ENCODE measurements at regions not wholly inside any gene's neighbourhood (a gene's known extent, or its start where the extent isn't known, plus 50 kb on each side); places are given as distances from the start of the nearest gene placed in this dataset.
"Not testable (repeated sequence)": the region's sequence is repeated elsewhere in the genome, so short reads cannot be mapped to it uniquely, and the experiment has no call there.

DNA sequence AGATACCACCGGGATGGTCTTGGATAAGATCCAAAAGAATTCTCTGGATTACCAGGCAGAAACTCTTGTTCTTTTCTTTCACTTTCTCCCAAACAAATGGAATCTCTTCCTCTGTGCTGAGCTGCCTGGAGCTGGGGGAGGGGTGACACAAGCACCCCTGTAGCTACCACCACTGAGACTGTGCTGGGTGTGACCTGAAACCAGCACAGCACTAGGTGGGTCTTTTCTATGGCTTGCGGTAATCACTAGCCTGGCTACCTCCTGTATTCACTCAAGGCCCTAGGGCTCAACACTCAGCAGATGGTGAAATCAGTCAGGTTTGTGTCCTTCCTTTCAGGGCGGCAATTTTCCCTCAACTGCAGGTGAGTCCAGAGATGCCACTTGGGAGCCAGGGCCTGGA is 122.4 kb upstream of the CENPW start:
- H3K36me3 ChIP-seq (ENCODE audit: insufficient read depth, low read length) = no peaks in the 10 kb centered on the region
- no peak overlapping the region for H3K4me3 ChIP-seq (ENCODE audit: low read length)
- no peaks in the 10 kb centered on the region for H3K4me1 ChIP-seq (ENCODE audit: insufficient read depth, low read length)
- Mint-ChIP-seq H3K27ac (no peak overlapping the region), H3K4me1 (no peaks in the 10 kb centered on the region), H3K4me3 (no peak overlapping the region), H3K27me3 (no peaks in the 10 kb centered on the region), H3K9me3 (peaks cover 0 to 9% (median 4%) of the 10 kb centered on the region in 5 donors), H3K36me3 (peaks cover 3 to 46% (median 3%) of the 10 kb centered on the region in 3 donors)
- POLR2A ChIA-PET = no interaction called here
- no peak overlapping the region for H3K27ac ChIP-seq (ENCODE audit: low read depth, low read length)
- CTCF ChIA-PET = no interaction called here
- H3K27me3 ChIP-seq (ENCODE audit: insufficient read depth, low read length, poor library complexity, severe bottlenecking) = no peaks in the 10 kb centered on the region
- DNase-seq = no peak
- H3K9me3 ChIP-seq (ENCODE audit: low read length) = no peaks in the 10 kb centered on the region

DNA sequence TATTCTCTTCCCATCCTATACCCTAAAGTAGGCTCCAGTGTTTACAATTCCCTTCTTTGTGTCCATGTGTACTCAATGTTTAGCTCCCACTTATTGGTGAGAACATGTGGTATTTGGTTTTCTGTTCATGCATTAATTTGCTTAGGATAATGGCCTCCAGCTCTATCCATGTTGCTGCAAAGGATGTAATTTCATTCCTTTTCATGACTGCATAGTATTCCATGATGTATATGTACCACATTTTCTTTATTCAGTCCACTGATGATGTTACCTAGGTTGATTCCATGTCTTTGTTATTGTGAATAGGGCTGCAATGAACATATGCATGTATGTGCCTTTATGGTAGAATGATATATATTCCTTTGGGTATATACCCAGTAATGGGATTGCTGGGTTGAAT is 119.0 kb upstream of the CENPW start:
- POLR2A ChIA-PET; DNase-seq; H3K4me1 ChIP-seq (ENCODE audit: insufficient read depth, low read length); H3K27ac Mint-ChIP-seq; H3K27me3 Mint-ChIP-seq; H3K27ac ChIP-seq (ENCODE audit: low read depth, low read length); H3K36me3 ChIP-seq (ENCODE audit: insufficient read depth, low read length); H3K9me3 Mint-ChIP-seq; H3K27me3 ChIP-seq (ENCODE audit: insufficient read depth, low read length, poor library complexity, severe bottlenecking); H3K4me3 Mint-ChIP-seq; H3K4me3 ChIP-seq (ENCODE audit: low read length); CTCF ChIA-PET; H3K4me1 Mint-ChIP-seq; H3K9me3 ChIP-seq (ENCODE audit: low read length): not testable (repeated sequence)
- peaks cover 5 to 61% (median 6%) of the 10 kb centered on the region in 3 donors for H3K36me3 Mint-ChIP-seq

DNA sequence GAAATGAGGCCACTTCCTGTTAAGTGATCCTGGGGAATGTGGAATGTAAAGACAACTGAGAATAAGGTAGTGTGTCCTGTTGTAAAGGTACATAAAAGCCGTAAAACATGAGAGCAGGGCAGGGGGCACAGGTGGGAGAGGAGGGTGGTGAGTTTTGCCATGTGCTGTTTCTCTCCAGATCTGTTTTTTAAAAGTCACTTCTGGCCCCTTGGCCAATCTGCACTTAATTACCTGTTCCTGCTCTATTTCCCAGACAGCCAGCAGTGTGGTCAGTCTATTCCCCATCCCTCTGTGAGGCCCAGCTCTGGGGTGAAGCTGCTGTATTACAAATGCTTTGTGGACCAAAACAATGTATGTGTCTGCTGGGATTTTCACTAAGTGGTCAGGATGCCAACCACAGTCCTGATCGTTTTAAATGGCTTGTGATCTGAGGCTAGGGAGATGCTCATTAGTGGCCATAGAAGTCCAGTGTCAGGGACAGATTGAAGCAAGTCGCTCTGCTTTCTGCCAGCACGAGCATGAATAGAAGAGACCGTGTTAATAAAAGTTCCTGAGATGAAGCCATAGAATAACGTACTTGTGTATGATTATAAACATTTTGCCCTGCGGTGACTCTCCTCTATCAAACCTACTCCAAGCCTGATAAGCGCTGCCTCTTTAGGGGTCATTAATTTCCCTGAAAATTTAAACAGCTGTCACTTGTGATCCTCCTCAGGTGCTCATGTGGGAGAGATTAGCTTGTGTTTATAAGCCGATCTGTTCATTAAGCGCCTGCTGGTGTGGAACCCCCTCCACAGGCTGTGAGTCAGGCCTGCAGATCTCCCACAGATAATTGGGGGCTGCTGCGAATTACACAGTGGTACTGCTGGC is 111.8 kb upstream of the CENPW start:
- Histone ChIP-seq H3K27me3 (ENCODE audit: insufficient read depth, low read length, poor library complexity, severe bottlenecking) (no peaks in the 10 kb centered on the region), H3K4me3 (ENCODE audit: low read length) (no peak overlapping the region), H3K9me3 (ENCODE audit: low read length) (no peaks in the 10 kb centered on the region), H3K4me1 (ENCODE audit: insufficient read depth, low read length) (no peaks in the 10 kb centered on the region), H3K27ac (ENCODE audit: low read depth, low read length) (no peak overlapping the region), H3K36me3 (ENCODE audit: insufficient read depth, low read length) (no peaks in the 10 kb centered on the region)
- Mint-ChIP-seq H3K27me3 (no peaks in the 10 kb centered on the region), H3K4me1 (no peaks in the 10 kb centered on the region), H3K9me3 (no peaks in the 10 kb centered on the region), H3K4me3 (peak overlapping the region in 1 of 7 donors; percentile 61), H3K27ac (no peak overlapping the region), H3K36me3 (peaks cover 2 to 19% (median 4%) of the 10 kb centered on the region in 3 donors)
- no peak for DNase-seq
- ChIA-PET POLR2A (no interaction called here), CTCF (no interaction called here)

- CTCF ChIA-PET = no interaction called here
- no peak overlapping the region for H3K27ac Mint-ChIP-seq
- Histone ChIP-seq H3K4me1 (ENCODE audit: insufficient read depth, low read length) (no peaks in the 10 kb centered on the region), H3K36me3 (ENCODE audit: insufficient read depth, low read length) (no peaks in the 10 kb centered on the region), H3K27me3 (ENCODE audit: insufficient read depth, low read length, poor library complexity, severe bottlenecking) (no peaks in the 10 kb centered on the region), H3K9me3 (ENCODE audit: low read length) (no peaks in the 10 kb centered on the region), H3K4me3 (ENCODE audit: low read length) (no peak overlapping the region), H3K27ac (ENCODE audit: low read depth, low read length) (no peak overlapping the region)
- DNase-seq = no peak
- H3K4me1 Mint-ChIP-seq = no peaks in the 10 kb centered on the region
- H3K9me3 Mint-ChIP-seq = peaks cover 0 to 11% (median 0%) of the 10 kb centered on the region in 5 donors
- peaks cover 0 to 19% (median 1%) of the 10 kb centered on the region in 3 donors for H3K36me3 Mint-ChIP-seq
- H3K4me3 Mint-ChIP-seq = no peak overlapping the region
- peaks cover 0 to 2% of the 10 kb centered on the region in 2 donors for H3K27me3 Mint-ChIP-seq
- POLR2A ChIA-PET = no interaction called here
These were observed 107.2 kb upstream of the CENPW start for GRCh38 chr6:126232671-126233070.

GRCh38 chr6:126233192-126233591 is 106.7 kb upstream of the CENPW start:
- no peak overlapping the region for H3K27ac Mint-ChIP-seq
- POLR2A ChIA-PET = no interaction called here
- no peak overlapping the region for H3K4me3 ChIP-seq (ENCODE audit: low read length)
- no peaks in the 10 kb centered on the region for H3K36me3 ChIP-seq (ENCODE audit: insufficient read depth, low read length)
- CTCF ChIA-PET = no interaction called here
- H3K27me3 Mint-ChIP-seq = peaks cover 0 to 2% of the 10 kb centered on the region in 2 donors
- no peak for DNase-seq
- H3K9me3 Mint-ChIP-seq = peaks cover 0 to 15% (median 3%) of the 10 kb centered on the region in 5 donors
- H3K9me3 ChIP-seq (ENCODE audit: low read length) = no peaks in the 10 kb centered on the region
- H3K27ac ChIP-seq (ENCODE audit: low read depth, low read length) = no peak overlapping the region
- no peaks in the 10 kb centered on the region for H3K4me1 ChIP-seq (ENCODE audit: insufficient read depth, low read length)
- no peak overlapping the region for H3K4me3 Mint-ChIP-seq
- H3K4me1 Mint-ChIP-seq = no peaks in the 10 kb centered on the region
- H3K36me3 Mint-ChIP-seq = peaks cover 0 to 19% (median 1%) of the 10 kb centered on the region in 3 donors
- H3K27me3 ChIP-seq (ENCODE audit: insufficient read depth, low read length, poor library complexity, severe bottlenecking) = no peaks in the 10 kb centered on the region

DNA sequence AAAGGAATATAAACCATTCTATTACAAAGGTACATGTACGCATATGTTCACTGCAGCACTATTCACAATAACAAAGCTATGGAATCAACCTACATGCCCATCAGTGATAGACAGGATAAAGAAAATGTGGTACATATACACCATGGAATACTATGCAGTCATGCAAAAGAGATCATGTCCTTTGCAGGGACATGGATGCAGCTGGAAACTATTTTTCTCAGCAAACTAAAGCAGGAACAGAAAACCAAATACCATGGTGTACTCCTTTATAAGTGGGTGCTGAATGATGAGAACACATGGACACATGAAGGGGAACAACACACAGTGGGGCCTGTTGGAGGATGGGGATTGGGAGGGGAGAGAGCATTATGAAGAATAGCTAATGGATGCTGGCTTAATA is 104.6 kb upstream of the CENPW start:
- peaks cover 0 to 25% (median 1%) of the 10 kb centered on the region in 3 donors for H3K36me3 Mint-ChIP-seq
- POLR2A ChIA-PET = no interaction called here
- no peak overlapping the region for H3K27ac ChIP-seq (ENCODE audit: low read depth, low read length)
- no peak overlapping the region for H3K4me3 ChIP-seq (ENCODE audit: low read length)
- CTCF ChIA-PET = no interaction called here
- H3K27me3 Mint-ChIP-seq = peaks cover 0 to 2% of the 10 kb centered on the region in 2 donors
- H3K9me3 ChIP-seq (ENCODE audit: low read length) = no peaks in the 10 kb centered on the region
- H3K4me3 Mint-ChIP-seq = no peak overlapping the region
- H3K27me3 ChIP-seq (ENCODE audit: insufficient read depth, low read length, poor library complexity, severe bottlenecking) = no peaks in the 10 kb centered on the region
- H3K27ac Mint-ChIP-seq = no peak overlapping the region
- H3K9me3 Mint-ChIP-seq = peaks cover 0 to 22% (median 9%) of the 10 kb centered on the region in 5 donors
- H3K4me1 Mint-ChIP-seq = no peaks in the 10 kb centered on the region
- H3K36me3 ChIP-seq (ENCODE audit: insufficient read depth, low read length) = no peaks in the 10 kb centered on the region
- no peaks in the 10 kb centered on the region for H3K4me1 ChIP-seq (ENCODE audit: insufficient read depth, low read length)
- DNase-seq = no peak

DNA sequence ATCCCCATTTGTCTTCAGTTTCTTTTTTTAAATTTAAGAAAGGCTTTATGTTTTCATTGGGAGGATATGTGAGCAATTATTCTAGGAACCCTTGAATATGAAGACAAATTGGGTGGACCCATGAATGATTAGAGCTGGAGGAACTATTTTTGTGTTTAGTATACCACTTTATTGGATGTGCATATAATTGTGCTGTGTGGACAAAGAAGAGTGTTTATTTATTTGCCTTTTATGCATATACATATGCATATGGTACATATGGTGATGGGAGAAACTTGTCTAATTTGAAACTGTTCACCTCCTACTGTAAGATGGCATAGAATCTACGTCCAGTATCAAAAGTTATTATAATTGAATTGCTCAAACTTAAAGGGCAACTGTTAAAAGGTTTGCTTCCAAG is 94.8 kb upstream of the CENPW start:
- H3K27me3 Mint-ChIP-seq = no peaks in the 10 kb centered on the region
- POLR2A ChIA-PET = no interaction called here
- Histone ChIP-seq H3K4me3 (ENCODE audit: low read length) (no peak overlapping the region), H3K4me1 (ENCODE audit: insufficient read depth, low read length) (no peaks in the 10 kb centered on the region), H3K27ac (ENCODE audit: low read depth, low read length) (no peak overlapping the region), H3K36me3 (ENCODE audit: insufficient read depth, low read length) (no peaks in the 10 kb centered on the region), H3K9me3 (ENCODE audit: low read length) (no peaks in the 10 kb centered on the region), H3K27me3 (ENCODE audit: insufficient read depth, low read length, poor library complexity, severe bottlenecking) (no peaks in the 10 kb centered on the region)
- DNase-seq = no peak
- CTCF ChIA-PET = no interaction called here
- no peak overlapping the region for H3K4me3 Mint-ChIP-seq
- peaks cover 0 to 1% (median 0%) of the 10 kb centered on the region in 3 donors for H3K36me3 Mint-ChIP-seq
- peaks cover 0 to 25% (median 14%) of the 10 kb centered on the region in 5 donors for H3K9me3 Mint-ChIP-seq
- H3K27ac Mint-ChIP-seq = no peak overlapping the region
- no peaks in the 10 kb centered on the region for H3K4me1 Mint-ChIP-seq

DNA sequence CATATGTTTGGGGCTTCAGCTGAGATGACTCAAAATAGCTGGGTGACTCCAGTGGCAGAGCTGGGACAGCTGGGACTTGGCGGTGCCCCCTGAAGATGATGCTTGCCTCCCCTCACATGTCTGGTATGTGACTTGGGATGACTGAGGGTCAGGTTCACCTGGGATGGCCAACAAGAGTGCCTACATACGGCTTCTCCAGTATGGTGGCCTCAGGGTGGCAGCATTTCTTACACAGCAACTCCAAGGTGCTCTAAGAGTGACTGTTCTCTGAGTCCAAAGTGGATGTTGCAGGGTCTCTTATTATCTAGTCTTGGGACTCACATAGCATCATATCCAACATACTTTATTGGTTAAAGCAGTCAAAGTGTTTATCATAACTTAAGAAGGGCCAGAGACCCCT is 87.8 kb upstream of the CENPW start:
- Histone ChIP-seq H3K4me3 (ENCODE audit: low read length) (no peak overlapping the region), H3K36me3 (ENCODE audit: insufficient read depth, low read length) (no peaks in the 10 kb centered on the region), H3K9me3 (ENCODE audit: low read length) (no peaks in the 10 kb centered on the region), H3K27ac (ENCODE audit: low read depth, low read length) (no peak overlapping the region), H3K4me1 (ENCODE audit: insufficient read depth, low read length) (no peaks in the 10 kb centered on the region), H3K27me3 (ENCODE audit: insufficient read depth, low read length, poor library complexity, severe bottlenecking) (no peaks in the 10 kb centered on the region)
- Mint-ChIP-seq H3K36me3 (peaks cover 0 to 9% (median 0%) of the 10 kb centered on the region in 3 donors), H3K27ac (no peak overlapping the region), H3K9me3 (peaks cover 0 to 9% (median 2%) of the 10 kb centered on the region in 5 donors), H3K27me3 (no peaks in the 10 kb centered on the region), H3K4me1 (no peaks in the 10 kb centered on the region), H3K4me3 (no peak overlapping the region)
- no peak for DNase-seq
- CTCF ChIA-PET = no interaction called here
- POLR2A ChIA-PET = no interaction called here

Measured in CD8-positive, alpha-beta memory T cell (primary cell).